IMR-90 (cell line): ENCODE measurements at regions not wholly inside any gene's neighbourhood (a gene's known extent, or its start where the extent isn't known, plus 50 kb on each side); places are given as distances from the start of the nearest gene placed in this dataset.

Experiments used
- ATAC-seq: fragments of 200-7000 bp; cut with Tn5 transposase; 2 replicates; pipeline ENCODE4 v1.9.1; 2020; ENCODE audit warnings: low read depth, mild to moderate bottlenecking, moderate library complexity
- BruUV-seq: library from RNA; stranded (reverse); fragments of 400-500 nt; replicated peaks from 2 replicates; lab custom pipeline; 2021; lab: Mats Ljungman, UMichigan
- CTCF ChIA-PET: fragments of 300-600 bp; formaldehyde crosslinking; extraction: SDS; loops from one replicate; lab custom pipeline; 2021; ENCODE audit warnings: antibody characterized with exemption; lab: Yijun Ruan, JAX
- POLR2A ChIA-PET: fragments of 300-600 bp; sonication (Branson Sonifier 250); formaldehyde crosslinking; loops from one replicate; lab custom pipeline; 2022; ENCODE audit warnings: antibody characterized with exemption; ENCODE audit not compliant: unreplicated experiment; lab: Charles Lee
- DNase-seq: peaks from one replicate; pipeline ENCODE4 v3.0.0; 2013
- H2AFZ ChIP-seq: replicated peaks from 2 replicates; pipeline ENCODE3; 2013; ENCODE audit warnings: low read length, mild to moderate bottlenecking; ENCODE audit not compliant: poor library complexity
- H2AK5ac ChIP-seq: 2 replicates; pipeline ENCODE4 v1.6.1; 2013; ENCODE audit warnings: low read depth, low read length, inconsistent platforms
- H2AK9ac ChIP-seq: replicated peaks from 2 replicates; pipeline ENCODE3; 2013; ENCODE audit warnings: mild to moderate bottlenecking, low read depth, low read length, moderate library complexity; ENCODE audit not compliant: poor library complexity
- H2BK120ac ChIP-seq: 2 replicates; pipeline ENCODE4 v1.6.1; 2013; ENCODE audit warnings: low read depth, low read length, inconsistent platforms
- H2BK15ac ChIP-seq: 3 replicates; pipeline ENCODE4 v1.6.1; 2013; ENCODE audit warnings: low read depth, low read length, inconsistent platforms
- H2BK20ac ChIP-seq: 2 replicates; pipeline ENCODE4 v1.6.1; 2013; ENCODE audit warnings: low read depth, mild to moderate bottlenecking, inconsistent platforms, low read length, moderate library complexity
- H2BK5ac ChIP-seq: 2 replicates; pipeline ENCODE4 v1.6.1; 2013; ENCODE audit warnings: mild to moderate bottlenecking, low read depth, low read length, inconsistent platforms; ENCODE audit not compliant: poor library complexity, severe bottlenecking
- H3K14ac ChIP-seq: replicated peaks from 2 replicates; pipeline ENCODE4 v1.6.1; 2013; ENCODE audit warnings: low read depth, low read length, inconsistent platforms
- H3K18ac ChIP-seq: 2 replicates; pipeline ENCODE4 v1.6.1; 2013; ENCODE audit warnings: low read depth, low read length, control low read depth
- H3K23ac ChIP-seq: 2 replicates; pipeline ENCODE4 v1.6.1; 2013; ENCODE audit warnings: low read depth, low read length, inconsistent platforms
- H3K27ac ChIP-seq: 2 replicates; pipeline ENCODE4 v1.5.1; 2013; ENCODE audit warnings: mild to moderate bottlenecking, control low read depth, low read length; ENCODE audit not compliant: insufficient read depth
- H3K27me3 ChIP-seq: 2 replicates; pipeline ENCODE4 v1.6.1; 2013; ENCODE audit warnings: low read length; ENCODE audit not compliant: control insufficient read depth, insufficient read depth
- H3K36me3 ChIP-seq: 2 replicates; pipeline ENCODE4 v1.6.1; 2013; ENCODE audit warnings: low read length, mixed read lengths; ENCODE audit not compliant: control insufficient read depth, insufficient read depth
- H3K4ac ChIP-seq: 2 replicates; pipeline ENCODE4 v1.6.1; 2013; ENCODE audit warnings: low read depth, low read length, inconsistent platforms
- H3K4me1 ChIP-seq: 2 replicates; pipeline ENCODE4 v1.6.1; 2013; ENCODE audit warnings: low read length, mixed read lengths; ENCODE audit not compliant: control insufficient read depth, insufficient read depth
- H3K4me2 ChIP-seq: 2 replicates; pipeline ENCODE4 v1.6.1; 2013; ENCODE audit warnings: low read depth, mild to moderate bottlenecking, control low read depth, low read length, moderate library complexity
- H3K4me3 ChIP-seq: 2 replicates; pipeline ENCODE4 v1.5.1; 2013; ENCODE audit warnings: low read depth, mild to moderate bottlenecking, control low read depth, low read length, moderate library complexity; ENCODE audit not compliant: insufficient read depth
- H3K56ac ChIP-seq: 2 replicates; pipeline ENCODE4 v1.6.1; 2013; ENCODE audit warnings: low read length, inconsistent platforms; ENCODE audit not compliant: insufficient read depth; ENCODE audit errors: extremely low read depth
- H3K79me1 ChIP-seq, 2 experiments: 2 replicates each; pipeline ENCODE4 v1.6.1; 2013; ENCODE audit warnings: low read length in 2 of 2, inconsistent platforms in 1 of 2, low read depth in 1 of 2
- H3K9ac ChIP-seq: 2 replicates; pipeline ENCODE4 v1.6.1; 2013; ENCODE audit warnings: low read depth, low read length, control low read depth
- H3K9me1 ChIP-seq: 2 replicates; pipeline ENCODE4 v1.6.1; 2013; ENCODE audit warnings: low read length, inconsistent platforms; ENCODE audit not compliant: insufficient read depth
- H3K9me3 ChIP-seq: 2 replicates; pipeline ENCODE4 v1.6.1; 2013; ENCODE audit warnings: low read length; ENCODE audit not compliant: control insufficient read depth, insufficient read depth
- H4K20me1 ChIP-seq: 2 replicates; pipeline ENCODE4 v1.6.1; 2013; ENCODE audit warnings: low read length, inconsistent platforms; ENCODE audit not compliant: insufficient read depth
- H4K5ac ChIP-seq: 2 replicates; pipeline ENCODE4 v1.6.1; 2013; ENCODE audit warnings: mild to moderate bottlenecking, low read depth, low read length, control low read depth
- H4K8ac ChIP-seq, 2 experiments: 2 replicates each; pipeline ENCODE4 v1.6.1; 2013; ENCODE audit warnings: low read depth in 2 of 2, low read length in 2 of 2, control low read depth in 1 of 2, inconsistent platforms in 1 of 2
- H4K91ac ChIP-seq: 2 replicates; pipeline ENCODE4 v1.6.1; 2013; ENCODE audit warnings: low read depth, low read length, inconsistent platforms; ENCODE audit not compliant: insufficient read depth
- CEBPB ChIP-seq: IDR thresholded peaks from 2 replicates; pipeline ENCODE4 v1.6.1; 2012; ENCODE audit warnings: low read depth, low read length, improper control_type of control experiment
- FOS ChIP-seq: fragments of 150-350 bp; IDR thresholded peaks from 2 replicates; pipeline ENCODE4 v1.6.1; 2016; ENCODE audit warnings: low read depth, low read length
- MAFK ChIP-seq: IDR thresholded peaks from 2 replicates; pipeline ENCODE4 v1.6.1; 2012; ENCODE audit warnings: low read depth, low read length, improper control_type of control experiment
- MXI1 ChIP-seq: IDR thresholded peaks from 2 replicates; pipeline ENCODE4 v1.6.1; 2012; ENCODE audit warnings: low read depth, mild to moderate bottlenecking, low read length, moderate library complexity, borderline replicate concordance
- RAD21 ChIP-seq: IDR thresholded peaks from 2 replicates; pipeline ENCODE4 v1.6.1; 2012; ENCODE audit warnings: low read length, improper control_type of control experiment
- RCOR1 ChIP-seq: IDR thresholded peaks from 2 replicates; pipeline ENCODE4 v1.6.1; 2012; ENCODE audit warnings: mild to moderate bottlenecking, low read length, improper control_type of control experiment; ENCODE audit not compliant: insufficient replicate concordance
- SMC3 ChIP-seq: fragments of 150-350 bp; IDR thresholded peaks from 2 replicates; pipeline ENCODE4 v1.6.1; 2016; ENCODE audit warnings: low read depth, mild to moderate bottlenecking, antibody characterized with exemption, low read length, moderate library complexity
- dilution Hi-C: fragments of 300-500 bp; cut with HindIII; formaldehyde crosslinking; loops from one replicate; pipeline ENCODE4 v1.14.3; 2018; ENCODE audit warnings: low sequenced_read_pairs; ENCODE audit not compliant: unreplicated experiment
- in situ Hi-C: fragments of 300-500 bp; cut with MboI; formaldehyde crosslinking; loops from 3 replicates; pipeline ENCODE4 v1.14.3; 2019; ENCODE audit warnings: low sequenced_read_pairs, inconsistent platforms, mixed read lengths
- intact Hi-C: fragments of 100-400 bp; cut with micrococcal nuclease; formaldehyde crosslinking; loops from 2 replicates; pipeline ENCODE4 v1.10.0; 2022
- TF ChIP-seq, protein P1 (sequence below): fragments of 150-350 bp; IDR thresholded peaks from 2 replicates; pipeline ENCODE4 v1.6.1; 2017; ENCODE audit warnings: mild to moderate bottlenecking, antibody characterized with exemption, low read length, low read depth

DNA sequence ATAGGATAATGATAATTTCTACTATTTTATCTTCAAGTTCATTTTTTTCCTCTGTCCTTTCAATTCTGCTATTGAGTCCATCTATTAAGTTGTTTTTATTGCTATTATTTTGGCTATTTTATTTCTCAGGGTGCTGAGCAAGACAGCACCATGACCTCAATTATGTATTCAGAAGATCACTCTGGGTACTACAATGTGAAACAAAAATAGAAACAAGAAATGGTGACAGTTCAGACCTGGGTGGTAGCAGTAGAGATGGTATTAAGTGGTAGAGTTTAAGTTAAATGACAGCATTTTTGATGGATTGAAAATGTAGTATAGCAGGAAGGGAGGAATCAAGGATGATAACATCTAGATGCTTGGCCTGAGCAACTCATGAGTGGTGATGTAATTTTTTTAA, 655.3 kb upstream of the PLXNA2 start:
- Histone ChIP-seq H3K14ac (no peak overlapping the region), H3K27ac (no peak overlapping the region), H3K4me2 (no peak overlapping the region), H3K36me3 (no peaks in the 10 kb centered on the region), H3K4ac (no peak overlapping the region), H4K20me1 (no peaks in the 10 kb centered on the region), H2BK20ac (no peak overlapping the region), H2AK9ac (no peak overlapping the region), H4K91ac (no peak overlapping the region), H3K23ac (no peak overlapping the region), H4K8ac (no peak overlapping the region), H3K9ac (no peak overlapping the region), H3K56ac (no peak overlapping the region), H3K9me1 (no peaks in the 10 kb centered on the region), H3K27me3 (no peaks in the 10 kb centered on the region), H2BK120ac (no peak overlapping the region), H3K4me3 (no peak overlapping the region), H3K9me3 (peaks cover 4% of the 10 kb centered on the region; the same call in 1 of the 2 replicates), H3K4me1 (no peaks in the 10 kb centered on the region), H2BK5ac (no peak overlapping the region), H2AFZ (no peak overlapping the region), H2AK5ac (no peak overlapping the region), H3K18ac (no peak overlapping the region), H3K79me1 (no peaks in the 10 kb centered on the region), H2BK15ac (no peak overlapping the region), H4K5ac (no peak overlapping the region)
- dilution Hi-C loops = no loop called here
- no TSS peak for BruUV-seq
- in situ Hi-C loops = no loop called here
- DNase-seq (no peak), ATAC-seq (no peak)
- intact Hi-C loops = no loop called here
- TF ChIP-seq FOS (no peak), MAFK (no peak), CEBPB (no peak), MXI1 (no peak), RCOR1 (no peak), SMC3 (no peak), RAD21 (no peak)
- TF ChIP-seq, protein P1, sequence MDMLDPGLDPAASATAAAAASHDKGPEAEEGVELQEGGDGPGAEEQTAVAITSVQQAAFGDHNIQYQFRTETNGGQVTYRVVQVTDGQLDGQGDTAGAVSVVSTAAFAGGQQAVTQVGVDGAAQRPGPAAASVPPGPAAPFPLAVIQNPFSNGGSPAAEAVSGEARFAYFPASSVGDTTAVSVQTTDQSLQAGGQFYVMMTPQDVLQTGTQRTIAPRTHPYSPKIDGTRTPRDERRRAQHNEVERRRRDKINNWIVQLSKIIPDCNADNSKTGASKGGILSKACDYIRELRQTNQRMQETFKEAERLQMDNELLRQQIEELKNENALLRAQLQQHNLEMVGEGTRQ = no peak
- POLR2A ChIA-PET = no interaction called here
- CTCF ChIA-PET = no interaction called here
